Thyroid gland (tissue), 4 donors: ENCODE measurements at regions not wholly inside any gene's neighbourhood (a gene's known extent, or its start where the extent isn't known, plus 50 kb on each side); places are given as distances from the start of the nearest gene placed in this dataset.

Experiments used
- CTCF ChIP-seq, 6 experiments: fragments of 200-600 bp in 3 of 6; fragments of 450-650 bp in 3 of 6; sonication (generic) in 3 of 6; IDR thresholded peaks; one replicate each; pipeline ENCODE4 v1.5.1; 2016 to 2019; ENCODE audit warnings: antibody characterized with exemption in 6 of 6, mild to moderate bottlenecking in 2 of 6, inconsistent platforms in 1 of 6, moderate library complexity in 1 of 6
- POLR2A ChIP-seq, 2 donors: fragments of 450-650 bp; IDR thresholded peaks; one replicate each; pipeline ENCODE4 v1.6.1; 2017; ENCODE audit warnings: antibody characterized with exemption in 2 of 2, mild to moderate bottlenecking in 2 of 2, moderate library complexity in 1 of 2

- TF ChIP-seq CTCF (IDR thresholded peaks at IDR 0.05), result no peak
- no peak for TF ChIP-seq POLR2A (IDR thresholded peaks at IDR 0.05)
These were observed 754.1 kb downstream of the PCDH7 start for GRCh38 chr4:31474221-31474620.
